Smooth muscle cell (in vitro differentiated cells): ENCODE measurements at regions not wholly inside any gene's neighbourhood (a gene's known extent, or its start where the extent isn't known, plus 50 kb on each side); places are given as distances from the start of the nearest gene placed in this dataset.

Source experiments
- DNase-seq: peaks from one replicate; lab custom pipeline; 2025; ENCODE audit not compliant: unreplicated experiment; lab: John Stamatoyannopoulos, UW
- H2AFZ ChIP-seq: fragments of 200-600 bp; sonication (generic); 2 replicates; pipeline ENCODE4 v1.6.0; 2016; ENCODE audit warnings: antibody characterized with exemption, low read depth, mild to moderate bottlenecking
- H3F3A ChIP-seq: fragments of 200-600 bp; sonication (generic); 2 replicates; pipeline ENCODE4 v1.6.0; 2017; ENCODE audit warnings: antibody characterized with exemption, low read depth
- H3K27ac ChIP-seq: fragments of 200-600 bp; sonication (generic); 2 replicates; pipeline ENCODE4 v1.5.1; 2016; ENCODE audit warnings: low read depth, mild to moderate bottlenecking
- H3K27me3 ChIP-seq: fragments of 200-600 bp; sonication (generic); 2 replicates; pipeline ENCODE4 v1.6.1; 2016; ENCODE audit warnings: low read depth, mild to moderate bottlenecking
- H3K36me3 ChIP-seq: fragments of 200-600 bp; sonication (generic); 2 replicates; pipeline ENCODE4 v1.5.1; 2016; ENCODE audit warnings: low read depth
- H3K4me1 ChIP-seq: fragments of 200-600 bp; sonication (generic); 2 replicates; pipeline ENCODE4 v1.5.1; 2016; ENCODE audit warnings: low read depth
- H3K4me2 ChIP-seq: fragments of 200-600 bp; sonication (generic); 2 replicates; pipeline ENCODE4 v1.6.0; 2016; ENCODE audit warnings: mild to moderate bottlenecking
- H3K4me3 ChIP-seq: fragments of 200-600 bp; sonication (generic); 2 replicates; pipeline ENCODE4 v1.5.1; 2016; ENCODE audit warnings: mild to moderate bottlenecking
- H3K79me2 ChIP-seq: fragments of 200-600 bp; sonication (generic); 2 replicates; pipeline ENCODE4 v1.6.0; 2016; ENCODE audit warnings: low read depth, mild to moderate bottlenecking
- H3K9ac ChIP-seq: fragments of 200-600 bp; sonication (generic); 2 replicates; pipeline ENCODE4 v1.6.0; 2016; ENCODE audit warnings: low read depth
- H3K9me3 ChIP-seq: fragments of 200-600 bp; sonication (generic); replicated peaks from 2 replicates; pipeline ENCODE4 v1.5.1; 2016; ENCODE audit warnings: low read depth
- H4K20me1 ChIP-seq: fragments of 200-600 bp; sonication (generic); 2 replicates; pipeline ENCODE4 v1.6.0; 2016; ENCODE audit warnings: low read depth
- CTCF ChIP-seq: fragments of 200-600 bp; sonication (generic); IDR thresholded peaks from 2 replicates; pipeline ENCODE4 v1.5.1; 2017; ENCODE audit warnings: borderline replicate concordance, mild to moderate bottlenecking, antibody characterized with exemption; ENCODE audit not compliant: insufficient read depth, poor library complexity, severe bottlenecking
- WGBS: methylation state at CpG from one replicate; pipeline ENCODE4 v1.1.7; 2016; ENCODE audit warnings: low lambda C conversion rate; 5-methylcytosine and 5-hydroxymethylcytosine counted together

DNA sequence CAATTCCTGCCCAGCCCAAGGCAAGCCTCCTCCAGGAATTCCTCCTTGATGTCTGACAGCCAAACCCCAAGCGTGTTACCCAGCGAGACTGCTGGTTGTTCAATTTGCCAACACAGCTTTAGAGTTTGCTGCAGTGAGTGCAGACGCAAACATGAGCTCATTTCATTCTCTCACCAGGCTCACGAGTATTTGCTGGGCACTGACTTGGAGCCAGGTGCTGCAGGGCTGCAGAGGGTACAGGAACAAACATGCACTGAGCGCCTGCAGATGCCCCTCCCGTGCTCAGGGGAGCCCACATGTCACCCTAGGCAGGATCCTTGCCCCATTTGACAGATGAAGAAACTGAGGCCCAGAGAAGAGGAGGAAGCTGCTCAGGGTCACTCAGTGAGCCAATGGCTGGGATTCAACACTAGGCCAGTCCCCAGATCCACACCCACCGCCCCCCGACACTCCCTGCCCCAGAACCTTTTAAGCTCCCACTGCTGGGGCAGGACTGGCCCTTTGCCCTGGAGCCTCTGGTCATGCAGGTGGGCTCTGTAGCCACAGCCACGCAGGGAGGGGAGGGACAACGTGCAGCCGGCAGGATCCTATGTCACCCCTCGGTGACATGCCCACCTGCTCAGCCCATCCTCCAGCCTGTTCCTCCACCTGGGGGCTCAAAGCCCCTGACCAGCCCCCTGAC is 363.7 kb downstream of the MATN1 start:
- no peak overlapping the region for H3K9ac ChIP-seq
- no peak for DNase-seq

GRCh38 chr1:30358500-30358899 is 364.9 kb downstream of the MATN1 start:
- TF ChIP-seq CTCF, result no peak
- Histone ChIP-seq H3K27me3 (no peaks in the 10 kb centered on the region), H2AFZ (no peak overlapping the region), H3F3A (no peaks in the 10 kb centered on the region), H3K9me3 (no peaks in the 10 kb centered on the region), H3K9ac (no peak overlapping the region), H3K36me3 (no peaks in the 10 kb centered on the region), H3K79me2 (no peaks in the 10 kb centered on the region), H4K20me1 (no peaks in the 10 kb centered on the region), H3K27ac (no peak overlapping the region), H3K4me2 (no peak overlapping the region), H3K4me1 (peaks cover 6% of the 10 kb centered on the region), H3K4me3 (no peak overlapping the region)
- DNase-seq, result no peak
- WGBS, result 41% methylated on average over 3 of the region's 3 CpGs

More for the DNA sequence above, 363.7 kb downstream of the MATN1 start:
- Histone ChIP-seq H3K27ac (no peak overlapping the region), H3K4me1 (peaks cover 6% of the 10 kb centered on the region), H3K79me2 (no peaks in the 10 kb centered on the region), H3K4me2 (no peak overlapping the region), H3K4me3 (no peak overlapping the region), H3K27me3 (no peaks in the 10 kb centered on the region), H3K9me3 (no peaks in the 10 kb centered on the region), H2AFZ (no peak overlapping the region), H4K20me1 (no peaks in the 10 kb centered on the region), H3K36me3 (no peaks in the 10 kb centered on the region), H3F3A (no peaks in the 10 kb centered on the region)
- TF ChIP-seq CTCF, result no peak
- 83% methylated on average over 12 of the region's 12 CpGs for WGBS

GRCh38 chr1:30356839-30357238 is 366.5 kb downstream of the MATN1 start:
- Histone ChIP-seq H2AFZ (no peak overlapping the region), H3K4me3 (no peak overlapping the region), H3K4me1 (peaks cover 6% of the 10 kb centered on the region), H3K9me3 (no peaks in the 10 kb centered on the region), H3K27ac (no peak overlapping the region), H3K36me3 (no peaks in the 10 kb centered on the region), H3K79me2 (no peaks in the 10 kb centered on the region), H4K20me1 (no peaks in the 10 kb centered on the region), H3K27me3 (peaks cover under 1% of the 10 kb centered on the region), H3F3A (no peaks in the 10 kb centered on the region), H3K4me2 (no peak overlapping the region), H3K9ac (no peak overlapping the region)
- 90% methylated on average over 6 of the region's 6 CpGs for whole genome bisulfite sequencing
- DNase-seq, result no peak
- no peak for TF ChIP-seq CTCF

DNA sequence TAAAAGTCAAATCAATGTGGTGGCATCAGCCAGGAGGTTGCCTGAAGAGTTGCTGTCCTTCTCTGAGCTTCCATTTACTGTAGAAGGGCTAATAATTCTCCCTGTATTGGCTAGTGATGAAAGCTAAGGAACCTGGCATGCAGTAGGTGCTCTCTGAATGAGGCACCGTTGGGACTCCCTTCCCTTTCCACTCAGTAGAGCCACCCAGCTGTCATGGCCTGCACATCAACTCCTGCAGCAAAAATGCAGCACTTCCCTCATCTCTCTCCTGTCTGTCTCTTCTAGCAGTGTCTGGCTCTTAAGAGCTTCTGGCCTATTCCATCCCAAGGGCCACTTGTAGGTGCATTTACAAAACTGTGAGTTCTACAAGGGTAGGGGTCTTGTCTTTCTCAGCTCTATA is 369.0 kb downstream of the MATN1 start:
- Histone ChIP-seq H3K9ac (no peak overlapping the region), H2AFZ (no peak overlapping the region), H4K20me1 (no peaks in the 10 kb centered on the region), H3K4me3 (no peak overlapping the region), H3K9me3 (no peaks in the 10 kb centered on the region), H3K36me3 (no peaks in the 10 kb centered on the region), H3K79me2 (no peaks in the 10 kb centered on the region), H3K4me1 (peaks cover 6% of the 10 kb centered on the region), H3F3A (no peaks in the 10 kb centered on the region), H3K27ac (no peak overlapping the region), H3K27me3 (peaks cover 13% of the 10 kb centered on the region), H3K4me2 (no peak overlapping the region)
- no peak for TF ChIP-seq CTCF
- no peak for DNase-seq
- WGBS, result 13% methylated on average over 1 of the region's 1 CpG
